GM21367 (cell line): ENCODE measurements at regions not wholly inside any gene's neighbourhood (a gene's known extent, or its start where the extent isn't known, plus 50 kb on each side); places are given as distances from the start of the nearest gene placed in this dataset.

Experiments
- ATAC-seq: cut with Tn5 transposase; IDR thresholded peaks from one replicate; pipeline ENCODE4 v1.9.1; 2021; ENCODE audit not compliant: unreplicated experiment

- no peak for ATAC-seq
These were observed 75.0 kb upstream of the LHX1 start for GRCh38 chr17:36862116-36862920.

DNA sequence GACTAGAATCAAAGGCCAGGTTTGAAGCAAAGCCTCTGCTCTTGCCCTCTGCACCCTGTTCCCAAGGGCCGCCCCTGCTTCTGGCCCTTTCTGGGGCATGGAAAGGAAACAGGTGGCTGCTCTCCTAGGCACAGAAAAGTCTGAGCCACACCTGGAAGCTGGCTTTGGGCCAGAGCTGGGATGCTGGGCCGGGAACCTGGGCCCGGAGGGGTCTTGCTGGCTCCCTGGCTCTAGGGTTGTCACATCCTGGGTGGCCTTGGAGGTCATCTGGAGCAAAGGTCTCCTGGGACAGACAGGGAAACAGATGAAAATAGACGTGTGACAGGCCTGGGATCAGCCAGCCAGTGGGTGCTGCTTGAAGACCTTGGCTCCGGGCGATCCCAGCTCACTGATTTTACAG, 74.1 kb upstream of the LHX1 start:
- no peak for ATAC-seq

- ATAC-seq, result no peak
These were observed 73.3 kb upstream of the LHX1 start for GRCh38 chr17:36863676-36864612.

DNA sequence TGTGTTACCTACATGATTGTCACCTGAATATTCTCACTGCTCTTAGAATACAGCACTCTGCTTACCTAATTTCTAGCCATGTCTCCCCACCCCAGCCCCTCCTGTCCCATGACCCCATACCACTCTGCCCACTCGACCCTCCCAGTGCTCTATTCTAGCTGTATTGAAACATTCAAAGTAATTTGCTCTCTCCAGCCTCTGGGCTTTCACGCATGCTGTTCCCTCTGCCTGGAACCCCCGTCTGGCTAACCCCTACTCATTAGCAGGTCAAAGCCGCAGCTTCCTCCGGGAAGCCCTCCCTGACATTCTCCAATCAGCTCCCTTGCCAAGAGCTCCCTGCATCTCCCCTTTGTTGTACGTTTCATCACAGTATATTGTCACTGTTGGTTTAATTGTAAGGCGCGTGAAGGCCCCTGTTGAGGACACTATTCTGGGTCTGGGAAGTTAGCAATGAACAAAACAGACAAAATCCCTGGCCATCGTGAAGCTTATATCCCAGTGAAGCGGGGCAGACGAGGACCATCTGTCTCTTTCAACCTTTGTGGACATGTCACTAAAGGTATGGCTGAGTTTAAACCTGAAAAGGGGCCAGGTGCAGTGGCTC, 72.3 kb upstream of the LHX1 start:
- ATAC-seq, result no peak

GRCh38 chr17:36867716-36868341, 69.4 kb upstream of the LHX1 start:
- ATAC-seq, result no peak

- no peak for ATAC-seq
These were observed 68.5 kb upstream of the LHX1 start for GRCh38 chr17:36868777-36869176.

GRCh38 chr17:36869441-36869840, 67.8 kb upstream of the LHX1 start:
- ATAC-seq, result no peak

DNA sequence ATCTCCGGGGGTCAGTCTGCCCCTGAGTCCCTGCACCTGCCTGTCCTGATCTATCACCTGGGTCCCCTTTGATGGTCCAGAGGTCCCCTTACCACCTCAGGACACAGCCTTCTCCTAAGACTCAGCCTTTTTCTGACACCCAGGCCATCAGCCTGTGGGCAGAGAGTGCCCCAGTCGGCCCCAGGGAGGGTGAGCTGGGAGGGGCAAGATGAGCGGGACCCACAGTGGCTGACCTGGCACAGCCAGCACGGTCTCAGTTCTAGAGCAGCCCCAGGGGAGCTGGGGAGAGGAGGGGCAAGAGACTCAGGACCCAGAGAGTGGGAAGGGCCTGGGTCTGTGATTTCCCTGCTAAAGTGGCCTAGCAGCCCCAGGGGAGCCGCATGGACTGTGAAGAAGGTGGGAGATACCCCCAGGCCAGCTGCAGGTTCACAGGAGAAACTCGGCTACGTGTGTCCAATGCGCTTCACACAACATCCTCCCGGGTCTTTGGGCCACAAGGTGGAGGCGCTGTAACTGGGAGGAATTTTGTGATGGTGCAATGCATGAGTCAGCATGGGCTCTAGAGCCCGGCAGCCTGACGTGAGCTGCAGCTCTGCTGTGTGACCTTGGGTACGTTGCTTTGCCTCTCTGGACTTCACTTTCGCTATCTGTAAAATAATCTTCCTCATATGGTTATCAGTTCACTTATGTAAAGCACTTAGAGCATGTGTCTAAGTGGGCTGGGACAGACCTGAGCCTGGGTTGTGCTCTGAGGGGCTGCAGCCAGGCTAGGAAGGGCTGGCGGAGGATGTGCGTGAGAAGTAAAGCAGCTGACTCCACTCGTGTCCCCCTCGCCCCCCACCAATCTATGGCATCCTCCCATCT, 67.2 kb upstream of the LHX1 start:
- no peak for ATAC-seq

- no peak for ATAC-seq
These were observed 66.6 kb upstream of the LHX1 start for GRCh38 chr17:36870720-36870999.

GRCh38 chr17:36875698-36876293, 61.5 kb upstream of the LHX1 start:
- ATAC-seq, result no peak

GRCh38 chr17:36876966-36877365, 60.3 kb upstream of the LHX1 start:
- no peak for ATAC-seq

GRCh38 chr17:36877771-36878170, 59.5 kb upstream of the LHX1 start:
- ATAC-seq, result no peak

DNA sequence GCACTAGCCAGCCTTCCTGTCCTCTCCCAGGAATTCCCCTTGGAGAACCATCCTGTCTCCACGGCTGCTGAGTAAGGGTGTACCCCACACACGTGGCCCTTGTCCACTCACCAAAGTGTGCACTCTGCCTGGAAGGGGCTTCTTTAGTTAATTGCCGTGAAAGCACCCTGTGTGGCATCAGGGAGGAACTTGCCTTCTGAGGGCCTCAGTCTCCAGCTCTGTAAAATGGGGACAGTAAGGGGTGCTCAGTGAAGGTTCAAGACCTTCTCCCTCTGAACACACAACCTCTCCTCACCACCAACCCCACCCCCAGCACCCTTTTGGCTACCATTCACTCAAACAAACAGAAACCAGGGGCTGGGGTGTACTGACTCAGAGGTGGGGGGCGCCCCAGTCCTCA, 59.1 kb upstream of the LHX1 start:
- no peak for ATAC-seq

DNA sequence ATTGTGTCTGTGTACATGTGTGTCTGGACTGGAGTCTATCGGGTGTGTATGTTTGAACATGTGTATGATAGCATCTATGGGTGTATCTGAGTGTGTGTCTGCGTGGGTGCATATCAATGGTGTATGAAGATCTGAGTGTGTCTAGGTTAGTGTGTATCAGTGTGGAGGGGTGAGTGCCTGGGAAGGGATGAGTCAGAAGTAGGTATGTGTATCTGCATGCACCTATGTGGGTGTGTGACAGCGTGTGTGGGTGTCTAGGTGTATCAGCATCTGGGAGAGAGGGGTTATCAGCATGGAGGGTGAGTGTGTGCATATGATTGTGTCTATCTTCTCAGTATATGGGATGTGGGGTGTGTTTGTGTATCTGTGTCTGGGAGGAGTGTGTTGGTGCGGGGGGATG, 58.2 kb upstream of the LHX1 start:
- no peak for ATAC-seq

- no peak for ATAC-seq
These were observed 57.6 kb upstream of the LHX1 start for GRCh38 chr17:36879624-36880131.

GRCh38 chr17:36880268-36880905, 56.9 kb upstream of the LHX1 start:
- ATAC-seq, result no peak

GRCh38 chr17:36881323-36881722, 56.0 kb upstream of the LHX1 start:
- ATAC-seq, result no peak

DNA sequence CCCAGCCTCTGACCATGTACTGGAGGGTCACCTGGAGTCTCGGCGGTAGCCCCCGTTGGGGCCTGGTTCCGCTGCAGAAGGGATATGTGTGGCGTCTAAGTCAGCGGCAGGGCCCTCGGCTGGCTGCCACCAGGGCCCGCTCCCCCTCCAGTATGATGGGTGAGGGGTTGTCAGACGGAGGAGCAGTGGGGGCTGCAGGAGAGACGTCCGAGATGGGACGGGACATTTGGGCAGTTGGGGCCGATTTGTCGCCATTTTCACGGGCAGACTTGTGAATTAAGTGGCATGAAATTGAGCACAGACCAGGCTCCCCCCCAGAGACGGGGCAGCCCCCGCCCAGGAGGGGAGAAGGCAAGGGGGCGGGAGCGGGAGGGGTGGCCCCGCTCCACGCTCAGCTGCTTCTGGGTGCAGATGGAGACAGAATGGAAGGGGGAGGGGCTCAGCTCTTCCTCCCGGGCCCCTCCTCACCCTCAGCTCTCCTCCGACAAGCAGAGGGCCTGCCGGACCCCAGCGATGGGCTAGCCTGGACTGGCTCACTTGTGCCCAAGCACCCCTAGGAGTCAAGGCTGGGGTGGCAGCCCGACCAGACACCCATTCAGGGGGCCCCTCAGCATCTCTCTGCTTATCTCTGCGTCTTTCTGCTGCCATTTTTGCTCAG, 52.7 kb upstream of the LHX1 start:
- no peak for ATAC-seq

GRCh38 chr17:36885153-36885735, 52.0 kb upstream of the LHX1 start:
- no peak for ATAC-seq
